ENCODE measurements at regions not wholly inside any gene's neighbourhood (a gene's known extent, or its start where the extent isn't known, plus 50 kb on each side); places are given as distances from the start of the nearest gene placed in this dataset.

GRCh38 chr1:113322439-113322838 is 67.9 kb upstream of the MAGI3 start:
- Histone ChIP-seq H3K36me3 (replicated peaks) (no peaks in the 10 kb centered on the region), H3K4me3 (ENCODE audit: low read depth, low read length) (no peak overlapping the region), H3K27me3 (replicated peaks) (no peaks in the 10 kb centered on the region), H3K27ac (no peak overlapping the region)
- no peak for DNase-seq
- no peak for TF ChIP-seq CTCF (IDR thresholded peaks at IDR 0.05; ENCODE audit: low read depth, low read length, missing control alignments)
- in situ Hi-C loops (cut with HindIII; ENCODE audit: low pct_ligation_motif_present, low sequenced_read_pairs): no loop called here

- no peak overlapping the region for H3K27ac ChIP-seq
- no peak for TF ChIP-seq CTCF (IDR thresholded peaks at IDR 0.05; ENCODE audit: low read depth, low read length, missing control alignments)
- in situ Hi-C loops (cut with HindIII; ENCODE audit: low pct_ligation_motif_present, low sequenced_read_pairs): no loop called here
Measured at GRCh38 chr1:113325022-113325421, 65.3 kb upstream of the MAGI3 start.

GRCh38 chr1:113326976-113327375 is 63.3 kb upstream of the MAGI3 start:
- Histone ChIP-seq H3K27me3 (replicated peaks) (no peaks in the 10 kb centered on the region), H3K4me3 (ENCODE audit: low read depth, low read length) (no peak overlapping the region), H3K27ac (no peak overlapping the region), H3K36me3 (replicated peaks) (no peaks in the 10 kb centered on the region)
- no peak for TF ChIP-seq CTCF (IDR thresholded peaks at IDR 0.05; ENCODE audit: low read depth, low read length, missing control alignments)
- no peak for DNase-seq
- in situ Hi-C loops (cut with HindIII; ENCODE audit: low pct_ligation_motif_present, low sequenced_read_pairs): no loop called here

More at GRCh38 chr1:113325022-113325421, 65.3 kb upstream of the MAGI3 start:
- no peaks in the 10 kb centered on the region for H3K27me3 ChIP-seq (replicated peaks)
- no peak overlapping the region for H3K4me3 ChIP-seq (ENCODE audit: low read depth, low read length)
- DNase-seq: no peak
- no peaks in the 10 kb centered on the region for H3K36me3 ChIP-seq (replicated peaks)

- Histone ChIP-seq H3K27me3 (replicated peaks) (no peaks in the 10 kb centered on the region), H3K36me3 (replicated peaks) (no peaks in the 10 kb centered on the region), H3K27ac (no peak overlapping the region), H3K4me3 (ENCODE audit: low read depth, low read length) (no peak overlapping the region)
- in situ Hi-C loops (cut with HindIII; ENCODE audit: low pct_ligation_motif_present, low sequenced_read_pairs): no loop called here
- no peak for TF ChIP-seq CTCF (IDR thresholded peaks at IDR 0.05; ENCODE audit: low read depth, low read length, missing control alignments)
- no peak for DNase-seq
Measured at GRCh38 chr1:113333056-113333455, 57.3 kb upstream of the MAGI3 start.

- no peak for DNase-seq
- TF ChIP-seq CTCF (IDR thresholded peaks at IDR 0.05; ENCODE audit: low read depth, low read length, missing control alignments): no peak
- Histone ChIP-seq H3K4me3 (ENCODE audit: low read depth, low read length) (no peak overlapping the region), H3K36me3 (replicated peaks) (no peaks in the 10 kb centered on the region), H3K27me3 (replicated peaks) (no peaks in the 10 kb centered on the region), H3K27ac (no peak overlapping the region)
- in situ Hi-C loops (cut with HindIII; ENCODE audit: low pct_ligation_motif_present, low sequenced_read_pairs): no loop called here
Measured at GRCh38 chr1:113340038-113340437, 50.3 kb upstream of the MAGI3 start.

Data from brain microvascular endothelial cell (primary cell).